Epithelial cell of prostate (primary cell): ENCODE measurements at regions not wholly inside any gene's neighbourhood (a gene's known extent, or its start where the extent isn't known, plus 50 kb on each side); places are given as distances from the start of the nearest gene placed in this dataset.
"Not testable (repeated sequence)": the region's sequence is repeated elsewhere in the genome, so short reads cannot be mapped to it uniquely, and the experiment has no call there.

Experiments used
- DNase-seq: peaks from one replicate; pipeline ENCODE4 v3.0.0-alpha.2; 2011; ENCODE audit warnings: low read depth, low spot score
- H3K27ac ChIP-seq: fragments of 450-650 bp; 2 replicates; pipeline ENCODE4 v1.5.1; 2017; ENCODE audit warnings: mild to moderate bottlenecking

GRCh38 chr3:35454819-35455218 is 184.5 kb upstream of the ARPP21 start:
- not testable (repeated sequence) for DNase-seq, H3K27ac ChIP-seq

DNA sequence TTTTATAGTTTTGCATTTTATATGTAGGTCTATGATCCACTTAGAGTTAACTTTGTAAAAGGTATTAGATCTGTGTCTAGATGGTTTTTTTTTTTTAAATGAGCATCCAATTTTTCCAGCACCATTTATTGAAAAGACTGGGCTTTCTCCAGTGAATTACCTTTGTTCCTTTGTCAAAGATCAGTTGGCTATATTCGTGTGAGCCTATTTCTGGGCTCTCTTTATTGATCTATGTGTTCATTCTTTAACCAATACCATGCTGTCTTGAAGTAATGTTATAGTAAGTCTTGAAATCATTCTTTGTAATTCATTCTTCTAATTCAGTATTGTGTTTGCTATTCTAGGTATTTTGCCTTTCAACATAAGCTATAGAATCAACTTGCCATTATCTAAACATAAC is 165.4 kb upstream of the ARPP21 start:
- no peak overlapping the region for H3K27ac ChIP-seq
- no peak for DNase-seq

- not testable (repeated sequence) for DNase-seq, H3K27ac ChIP-seq
Measured at GRCh38 chr3:35482566-35482965, 156.8 kb upstream of the ARPP21 start.

DNA sequence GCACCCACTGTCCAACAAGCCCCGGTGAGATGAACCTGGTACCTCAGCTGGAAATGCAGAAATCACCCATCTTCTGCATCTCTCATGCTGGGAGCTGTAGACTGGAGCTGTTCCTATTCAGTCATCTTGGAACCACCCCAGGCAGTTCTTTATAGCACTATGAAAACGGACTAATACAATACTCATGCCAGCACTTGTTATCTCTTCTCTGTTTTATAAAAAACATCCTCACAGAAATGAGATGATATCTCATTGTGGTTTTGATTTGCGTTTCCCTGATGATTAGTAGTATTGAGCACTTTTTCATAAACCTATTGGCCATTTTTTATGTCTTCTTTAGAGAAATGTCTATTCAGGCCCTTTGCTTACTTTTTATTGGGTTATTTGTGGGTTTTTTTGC is 156.2 kb upstream of the ARPP21 start:
- no peak overlapping the region for H3K27ac ChIP-seq
- DNase-seq = no peak

- no peak for DNase-seq
- H3K27ac ChIP-seq = no peak overlapping the region
Measured at GRCh38 chr3:35484929-35485530, 154.3 kb upstream of the ARPP21 start.

DNA sequence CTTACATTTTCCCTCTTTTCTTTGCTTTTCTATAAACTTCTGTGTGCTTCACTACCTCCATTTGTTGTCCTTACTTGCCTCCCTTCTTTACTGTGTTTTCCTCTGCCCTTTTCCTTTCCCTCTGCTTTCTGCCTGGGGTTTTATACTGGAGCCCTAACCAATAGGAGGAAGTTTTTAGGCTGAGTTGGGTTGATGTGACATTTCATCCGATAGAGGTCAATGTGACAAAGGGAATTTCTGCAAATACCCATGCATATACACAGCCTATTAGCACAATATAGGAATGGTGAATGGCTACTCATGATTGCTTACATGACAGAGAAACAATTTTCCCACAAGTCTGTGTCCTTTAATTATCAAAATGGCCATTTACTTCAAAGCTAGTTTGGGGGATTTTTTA is 153.0 kb upstream of the ARPP21 start:
- no peak overlapping the region for H3K27ac ChIP-seq
- DNase-seq = no peak

GRCh38 chr3:35487376-35487775 is 151.9 kb upstream of the ARPP21 start:
- no peak overlapping the region for H3K27ac ChIP-seq
- DNase-seq = no peak

DNA sequence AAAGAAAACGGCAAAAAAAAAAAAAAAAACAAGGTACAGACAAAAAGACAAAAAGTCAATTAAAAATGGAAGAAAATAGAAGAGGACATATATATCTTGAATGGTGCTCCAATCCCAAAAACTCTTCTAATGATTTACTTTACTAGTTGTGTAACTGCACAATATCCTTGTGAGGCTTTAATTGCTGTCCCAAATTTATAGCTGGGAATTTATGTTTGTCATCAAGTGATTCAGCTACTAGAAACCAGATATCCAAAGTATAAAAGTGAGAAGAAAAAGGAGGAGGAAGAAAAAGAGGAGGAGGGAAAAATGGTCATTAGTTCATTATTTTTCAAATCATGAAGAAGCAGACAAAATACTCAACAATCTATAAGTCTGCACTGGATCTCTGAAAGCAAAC is 150.8 kb upstream of the ARPP21 start:
- H3K27ac ChIP-seq = no peak overlapping the region
- no peak for DNase-seq

DNA sequence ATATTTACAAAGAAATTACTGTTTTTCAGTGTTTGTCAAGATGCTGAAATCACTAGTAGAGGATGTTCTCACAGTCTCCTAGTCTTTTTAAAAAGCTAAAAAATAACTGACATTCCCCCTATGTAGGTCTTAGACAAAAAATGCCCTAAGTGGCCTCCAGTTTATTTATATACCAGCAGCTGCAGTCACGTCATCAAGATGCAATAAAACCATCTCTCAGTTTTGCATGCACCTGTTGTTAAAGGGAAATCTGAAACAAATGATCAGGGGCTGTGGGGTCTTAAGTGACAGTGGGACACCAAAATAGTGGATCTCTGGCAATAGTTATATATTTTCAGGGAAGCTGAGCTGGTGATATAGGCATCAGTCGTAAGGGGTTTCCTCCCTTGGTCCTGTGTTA is 146.5 kb upstream of the ARPP21 start:
- DNase-seq = no peak
- no peak overlapping the region for H3K27ac ChIP-seq

DNA sequence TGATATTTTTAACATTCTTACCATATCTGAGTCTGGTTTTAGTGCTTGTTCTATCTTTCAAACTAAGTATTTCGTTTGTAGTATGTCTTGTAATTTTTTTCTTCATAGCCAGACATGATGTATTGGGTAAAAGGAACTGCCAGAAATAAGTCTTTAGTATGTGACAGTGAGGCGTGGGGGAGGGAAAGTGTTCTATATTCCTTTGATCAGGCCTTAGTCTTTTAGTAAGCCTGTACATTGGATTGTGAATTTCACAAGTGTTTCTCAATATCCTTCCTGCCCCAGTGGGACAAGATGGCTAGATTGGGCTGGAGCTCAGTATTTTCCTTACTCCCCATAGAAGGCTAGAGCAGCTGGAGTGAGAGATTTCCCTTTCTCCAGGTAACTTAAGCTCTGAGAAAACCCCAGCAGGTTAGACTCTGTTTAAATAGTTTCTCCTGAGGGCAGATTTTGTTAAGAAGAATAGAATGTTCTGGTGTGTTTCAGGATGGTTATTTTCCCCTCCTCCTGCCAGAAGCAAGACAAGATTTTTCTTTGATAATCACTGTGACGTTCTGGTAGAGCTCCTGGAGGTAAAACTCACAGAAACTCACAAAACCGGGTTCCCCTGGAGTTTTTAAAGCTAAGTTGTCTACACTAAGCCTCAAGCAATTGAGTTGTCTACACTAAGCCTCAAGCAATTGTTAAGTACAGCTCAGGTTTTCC is 140.7 kb upstream of the ARPP21 start:
- H3K27ac ChIP-seq = no peak overlapping the region
- DNase-seq = no peak

GRCh38 chr3:35500641-35501350 is 138.5 kb upstream of the ARPP21 start:
- DNase-seq = no peak
- H3K27ac ChIP-seq = no peak overlapping the region

- H3K27ac ChIP-seq = no peak overlapping the region
- DNase-seq = no peak
Measured at GRCh38 chr3:35502699-35503098, 136.6 kb upstream of the ARPP21 start.

DNA sequence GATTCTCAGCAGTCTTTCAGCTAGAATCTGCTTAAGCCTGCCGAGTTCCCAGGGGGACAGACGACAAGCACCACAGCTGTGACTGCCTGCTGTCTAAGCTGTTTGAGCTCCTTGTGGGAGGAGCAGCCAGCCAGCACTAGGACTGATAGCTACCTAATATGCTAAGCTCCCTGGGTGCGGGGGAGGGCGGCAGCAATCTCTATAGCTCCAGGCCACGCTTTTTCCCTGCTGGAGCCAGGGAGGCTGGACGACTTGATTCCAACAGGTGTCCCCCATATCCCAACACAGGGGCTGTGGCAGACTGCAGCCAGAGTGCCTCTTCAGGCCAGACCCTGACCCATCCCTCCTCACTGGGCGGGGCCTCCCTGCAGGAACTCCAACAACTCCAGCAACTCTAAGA is 134.1 kb upstream of the ARPP21 start:
- H3K27ac ChIP-seq = no peak overlapping the region
- DNase-seq = no peak

DNA sequence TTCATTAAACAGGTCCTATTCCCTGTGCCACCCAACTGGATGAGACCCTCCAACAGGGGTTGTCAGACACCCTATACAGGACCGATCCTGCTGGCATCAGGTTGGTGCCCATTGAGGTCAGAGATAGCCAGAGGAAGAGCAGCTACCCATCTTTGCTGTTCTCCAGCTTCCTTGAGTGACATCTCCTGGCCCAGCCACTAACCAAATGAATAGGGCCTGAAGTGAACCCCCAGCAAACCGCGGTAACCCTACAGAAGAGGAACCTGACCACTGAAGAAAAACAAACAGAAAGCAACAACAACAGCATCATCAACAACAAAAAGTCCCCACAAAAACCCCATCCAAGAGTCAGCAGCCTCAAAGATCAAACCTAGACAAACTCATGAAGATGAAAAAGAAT is 133.6 kb upstream of the ARPP21 start:
- DNase-seq = no peak

GRCh38 chr3:35519936-35520335 is 119.4 kb upstream of the ARPP21 start:
- DNase-seq = no peak
- no peak overlapping the region for H3K27ac ChIP-seq

More for the DNA sequence above, 133.6 kb upstream of the ARPP21 start:
- H3K27ac ChIP-seq = no peak overlapping the region

- no peak for DNase-seq
- H3K27ac ChIP-seq = no peak overlapping the region
Measured at GRCh38 chr3:35521196-35521595, 118.1 kb upstream of the ARPP21 start.

DNA sequence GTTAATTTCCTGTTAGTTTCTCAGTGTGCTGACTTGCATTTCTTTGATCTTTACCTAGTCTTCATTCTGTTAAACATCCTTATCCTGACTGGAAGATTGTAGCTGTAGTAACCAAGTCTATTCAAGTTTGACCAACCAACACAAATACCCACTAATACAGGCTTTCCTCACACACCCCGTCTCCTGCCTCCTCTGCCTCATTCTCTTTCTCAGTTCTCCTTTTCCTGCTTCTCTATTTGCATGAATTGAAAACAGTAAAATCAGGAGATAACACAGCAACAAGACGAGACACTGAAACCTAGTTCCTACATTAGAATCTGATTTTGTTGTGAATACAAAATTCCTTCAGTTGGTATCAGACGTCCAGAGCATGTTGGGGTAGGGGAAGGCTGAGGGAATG is 116.9 kb upstream of the ARPP21 start:
- no peak for DNase-seq
- H3K27ac ChIP-seq = no peak overlapping the region

DNA sequence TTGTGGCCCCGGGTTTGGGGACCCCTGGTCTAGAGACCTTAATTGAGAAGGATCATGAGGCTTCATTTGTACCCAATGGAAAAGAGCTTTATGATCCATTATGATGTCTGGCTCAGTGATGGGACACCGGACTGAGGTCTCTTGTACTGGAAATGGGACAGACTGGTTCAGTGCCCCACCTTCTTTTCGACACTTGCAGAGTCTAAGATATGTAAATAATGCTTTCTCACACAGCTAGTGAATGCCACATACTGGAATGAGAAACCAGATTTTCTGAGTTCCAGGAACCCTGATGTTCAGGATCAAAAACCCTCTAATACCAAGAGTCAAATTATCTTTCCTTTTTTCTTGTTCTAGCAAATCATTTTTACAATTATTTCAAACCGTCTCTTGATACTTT is 116.3 kb upstream of the ARPP21 start:
- no peak overlapping the region for H3K27ac ChIP-seq
- DNase-seq = no peak

GRCh38 chr3:35523838-35524237 is 115.5 kb upstream of the ARPP21 start:
- no peak overlapping the region for H3K27ac ChIP-seq
- no peak for DNase-seq

DNA sequence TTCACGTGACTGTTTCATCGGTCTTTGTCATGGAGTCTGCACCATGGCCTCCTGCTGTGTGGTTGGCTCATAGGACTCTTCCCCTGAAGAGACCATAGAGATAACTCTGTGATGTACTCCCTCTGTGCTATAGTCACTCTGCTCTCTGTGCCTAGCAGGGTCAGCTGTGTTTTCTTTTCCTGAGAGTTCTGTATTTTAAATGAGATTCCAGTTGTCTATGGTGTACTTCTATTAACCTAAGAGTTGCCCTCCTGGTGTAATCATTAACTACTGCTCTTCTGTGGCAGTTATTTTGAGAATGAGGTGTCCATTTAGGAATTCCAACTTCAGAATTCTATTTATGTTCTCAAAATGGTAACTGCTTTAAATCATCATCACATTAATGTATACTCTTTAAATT is 114.5 kb upstream of the ARPP21 start:
- no peak for DNase-seq
- no peak overlapping the region for H3K27ac ChIP-seq

DNA sequence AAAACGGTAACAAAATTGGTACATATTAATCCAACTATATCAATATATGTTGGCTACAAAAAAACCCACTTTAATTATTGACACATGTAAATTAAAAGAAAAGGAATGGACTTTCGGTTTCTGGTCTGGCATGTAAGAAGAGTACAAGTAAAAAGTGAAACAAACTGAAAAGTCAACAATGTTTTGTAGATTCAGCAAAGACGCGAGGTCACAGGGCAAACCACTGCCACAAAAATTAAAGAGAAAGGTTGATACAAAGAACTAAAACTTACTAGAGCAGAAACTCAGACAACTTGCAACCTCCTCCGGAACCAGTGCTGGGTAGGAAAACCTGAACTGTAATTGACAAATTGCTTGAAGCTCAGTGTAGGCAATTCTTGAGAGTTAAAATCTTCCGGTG is 110.6 kb upstream of the ARPP21 start:
- DNase-seq = no peak
- H3K27ac ChIP-seq = no peak overlapping the region

GRCh38 chr3:35529337-35529736 is 110.0 kb upstream of the ARPP21 start:
- no peak for DNase-seq
- H3K27ac ChIP-seq = no peak overlapping the region
